Adipocyte (in vitro differentiated cells): ENCODE measurements at regions not wholly inside any gene's neighbourhood (a gene's known extent, or its start where the extent isn't known, plus 50 kb on each side); places are given as distances from the start of the nearest gene placed in this dataset.
"Not testable (repeated sequence)": the region's sequence is repeated elsewhere in the genome, so short reads cannot be mapped to it uniquely, and the experiment has no call there.

Experiments used
- DNase-seq: peaks from one replicate; pipeline ENCODE4 v3.0.0-alpha.2; 2015; ENCODE audit warnings: low read depth
- H3K27me3 ChIP-seq: replicated peaks from 2 replicates; pipeline ENCODE4 v1.7.0; 2013; ENCODE audit warnings: mild to moderate bottlenecking, low read length, moderate library complexity; ENCODE audit not compliant: control insufficient read depth, insufficient read depth
- H3K36me3 ChIP-seq: 2 replicates; pipeline ENCODE4 v1.7.0; 2013; ENCODE audit warnings: low read length, mild to moderate bottlenecking, moderate library complexity; ENCODE audit not compliant: control insufficient read depth, insufficient read depth, severe bottlenecking
- H3K4me1 ChIP-seq: 2 replicates; pipeline ENCODE4 v1.7.0; 2013; ENCODE audit warnings: mild to moderate bottlenecking, low read length, moderate library complexity; ENCODE audit not compliant: control insufficient read depth, insufficient read depth
- H3K4me3 ChIP-seq: 2 replicates; pipeline ENCODE4 v1.7.0; 2013; ENCODE audit warnings: mild to moderate bottlenecking, low read length, moderate library complexity
- H3K9ac ChIP-seq: 2 replicates; pipeline ENCODE4 v1.7.0; 2013; ENCODE audit warnings: mild to moderate bottlenecking, low read length, moderate library complexity
- H3K9me3 ChIP-seq: 2 replicates; pipeline ENCODE4 v1.7.0; 2013; ENCODE audit warnings: mild to moderate bottlenecking, low read length, moderate library complexity; ENCODE audit not compliant: control insufficient read depth

GRCh38 chr2:185947722-185948121 lies 209.1 kb downstream of the FSIP2 start:
- Histone ChIP-seq H3K9ac (no peak overlapping the region), H3K4me3 (no peak overlapping the region), H3K9me3 (peaks cover 16% of the 10 kb centered on the region), H3K36me3 (no peaks in the 10 kb centered on the region), H3K4me1 (no peaks in the 10 kb centered on the region), H3K27me3 (no peaks in the 10 kb centered on the region)
- DNase-seq, result no peak

GRCh38 chr2:185952100-185952499 lies 213.5 kb downstream of the FSIP2 start:
- Histone ChIP-seq H3K36me3 (no peaks in the 10 kb centered on the region), H3K4me1 (no peaks in the 10 kb centered on the region), H3K27me3 (no peaks in the 10 kb centered on the region), H3K4me3 (no peak overlapping the region), H3K9me3 (no peaks in the 10 kb centered on the region), H3K9ac (no peak overlapping the region)
- DNase-seq, result no peak

- no peaks in the 10 kb centered on the region for H3K36me3 ChIP-seq
- H3K9ac ChIP-seq, result no peak overlapping the region
- no peak overlapping the region for H3K4me3 ChIP-seq
- peaks cover 4% of the 10 kb centered on the region for H3K9me3 ChIP-seq
- H3K4me1 ChIP-seq, result no peaks in the 10 kb centered on the region
- no peaks in the 10 kb centered on the region for H3K27me3 ChIP-seq
- peak; percentile 33 for DNase-seq
Observed at GRCh38 chr2:185954389-185954788, 215.8 kb downstream of the FSIP2 start.

- H3K9ac ChIP-seq, result no peak overlapping the region
- H3K4me1 ChIP-seq, result no peaks in the 10 kb centered on the region
- H3K9me3 ChIP-seq, result peaks cover 5% of the 10 kb centered on the region
- H3K36me3 ChIP-seq, result no peaks in the 10 kb centered on the region
- no peaks in the 10 kb centered on the region for H3K27me3 ChIP-seq
- no peak for DNase-seq
- H3K4me3 ChIP-seq, result no peak overlapping the region
Observed at GRCh38 chr2:185955050-185955449, 216.4 kb downstream of the FSIP2 start.

- Histone ChIP-seq H3K9ac (no peak overlapping the region), H3K9me3 (peaks cover 7% of the 10 kb centered on the region), H3K4me1 (no peaks in the 10 kb centered on the region), H3K4me3 (no peak overlapping the region), H3K27me3 (no peaks in the 10 kb centered on the region), H3K36me3 (no peaks in the 10 kb centered on the region)
- DNase-seq, result no peak
Observed at GRCh38 chr2:185967335-185967734, 228.7 kb downstream of the FSIP2 start.

- H3K9ac ChIP-seq, result no peak overlapping the region
- H3K9me3 ChIP-seq, result no peaks in the 10 kb centered on the region
- H3K36me3 ChIP-seq, result no peaks in the 10 kb centered on the region
- H3K4me1 ChIP-seq, result no peaks in the 10 kb centered on the region
- H3K4me3 ChIP-seq, result no peak overlapping the region
- no peaks in the 10 kb centered on the region for H3K27me3 ChIP-seq
- peak; percentile 5 for DNase-seq
Observed at GRCh38 chr2:185970148-185970852, 231.7 kb downstream of the FSIP2 start.

GRCh38 chr2:185978634-185979407 lies 240.2 kb downstream of the FSIP2 start:
- Histone ChIP-seq H3K9me3 (no peaks in the 10 kb centered on the region), H3K4me3 (no peak overlapping the region), H3K27me3 (no peaks in the 10 kb centered on the region), H3K9ac (no peak overlapping the region), H3K4me1 (no peaks in the 10 kb centered on the region), H3K36me3 (no peaks in the 10 kb centered on the region)
- DNase-seq, result peak; percentile 42

GRCh38 chr2:185979546-185980071 lies 241.0 kb downstream of the FSIP2 start:
- Histone ChIP-seq H3K9me3 (no peaks in the 10 kb centered on the region), H3K36me3 (no peaks in the 10 kb centered on the region), H3K27me3 (no peaks in the 10 kb centered on the region), H3K4me3 (no peak overlapping the region), H3K4me1 (no peaks in the 10 kb centered on the region), H3K9ac (no peak overlapping the region)
- DNase-seq, result peak; percentile 2

GRCh38 chr2:185980944-185981343 lies 242.3 kb downstream of the FSIP2 start:
- Histone ChIP-seq H3K9ac (no peak overlapping the region), H3K9me3 (no peaks in the 10 kb centered on the region), H3K4me3 (no peak overlapping the region), H3K4me1 (no peaks in the 10 kb centered on the region), H3K27me3 (no peaks in the 10 kb centered on the region), H3K36me3 (no peaks in the 10 kb centered on the region)
- DNase-seq, result no peak

GRCh38 chr2:185984670-185985069 lies 246.1 kb downstream of the FSIP2 start:
- H3K9me3 ChIP-seq, result no peaks in the 10 kb centered on the region
- DNase-seq, result peak; percentile 4
- H3K4me1 ChIP-seq, result no peaks in the 10 kb centered on the region
- no peaks in the 10 kb centered on the region for H3K27me3 ChIP-seq
- H3K4me3 ChIP-seq, result no peak overlapping the region
- no peaks in the 10 kb centered on the region for H3K36me3 ChIP-seq
- no peak overlapping the region for H3K9ac ChIP-seq

- not testable (repeated sequence) for H3K36me3 ChIP-seq, H3K27me3 ChIP-seq, H3K4me3 ChIP-seq, DNase-seq, H3K4me1 ChIP-seq, H3K9me3 ChIP-seq, H3K9ac ChIP-seq
Observed at GRCh38 chr2:185988907-185989306, 250.3 kb downstream of the FSIP2 start.
